Uterus (tissue), 2 donors: ENCODE measurements at regions not wholly inside any gene's neighbourhood (a gene's known extent, or its start where the extent isn't known, plus 50 kb on each side); places are given as distances from the start of the nearest gene placed in this dataset.

ENCODE experiments used
- POLR2A ChIP-seq, 2 donors: fragments of 450-650 bp; IDR thresholded peaks; one replicate each; pipeline ENCODE4 v1.6.1; 2016; ENCODE audit warnings: antibody characterized with exemption in 2 of 2, mild to moderate bottlenecking in 1 of 2, moderate library complexity in 1 of 2
- TF ChIP-seq, protein P1 (sequence below), 4 experiments: fragments of 200-600 bp in 2 of 4; fragments of 450-650 bp in 2 of 4; sonication (generic) in 2 of 4; IDR thresholded peaks; one replicate each; pipeline ENCODE4 v1.5.1; 2016 to 2019; ENCODE audit warnings: antibody characterized with exemption in 4 of 4, mild to moderate bottlenecking in 2 of 4, moderate library complexity in 1 of 4

DNA sequence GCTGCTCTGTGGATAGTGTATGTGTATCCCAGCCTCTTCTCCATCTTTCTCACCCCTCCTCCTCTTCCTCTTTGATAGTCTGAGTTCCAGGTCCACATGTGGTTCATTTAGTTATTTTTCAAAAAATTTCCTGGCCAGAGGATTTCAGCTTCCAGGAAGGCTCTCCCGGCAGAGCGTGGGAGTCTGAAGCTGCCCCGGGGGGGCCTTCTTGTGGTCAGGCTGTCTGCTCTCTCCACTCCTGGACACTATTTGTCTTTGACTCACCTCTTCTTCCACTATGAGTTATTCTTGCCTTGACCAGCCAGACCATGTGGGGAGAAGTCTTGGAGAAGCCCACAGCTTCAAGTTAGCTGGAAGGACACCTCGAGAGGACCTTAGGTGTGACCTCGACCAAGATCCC, 258.8 kb downstream of the CDC5L start:
- TF ChIP-seq, protein P1, sequence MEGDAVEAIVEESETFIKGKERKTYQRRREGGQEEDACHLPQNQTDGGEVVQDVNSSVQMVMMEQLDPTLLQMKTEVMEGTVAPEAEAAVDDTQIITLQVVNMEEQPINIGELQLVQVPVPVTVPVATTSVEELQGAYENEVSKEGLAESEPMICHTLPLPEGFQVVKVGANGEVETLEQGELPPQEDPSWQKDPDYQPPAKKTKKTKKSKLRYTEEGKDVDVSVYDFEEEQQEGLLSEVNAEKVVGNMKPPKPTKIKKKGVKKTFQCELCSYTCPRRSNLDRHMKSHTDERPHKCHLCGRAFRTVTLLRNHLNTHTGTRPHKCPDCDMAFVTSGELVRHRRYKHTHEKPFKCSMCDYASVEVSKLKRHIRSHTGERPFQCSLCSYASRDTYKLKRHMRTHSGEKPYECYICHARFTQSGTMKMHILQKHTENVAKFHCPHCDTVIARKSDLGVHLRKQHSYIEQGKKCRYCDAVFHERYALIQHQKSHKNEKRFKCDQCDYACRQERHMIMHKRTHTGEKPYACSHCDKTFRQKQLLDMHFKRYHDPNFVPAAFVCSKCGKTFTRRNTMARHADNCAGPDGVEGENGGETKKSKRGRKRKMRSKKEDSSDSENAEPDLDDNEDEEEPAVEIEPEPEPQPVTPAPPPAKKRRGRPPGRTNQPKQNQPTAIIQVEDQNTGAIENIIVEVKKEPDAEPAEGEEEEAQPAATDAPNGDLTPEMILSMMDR (IDR thresholded peaks at IDR 0.05) = no peak
- no peak for TF ChIP-seq POLR2A (IDR thresholded peaks at IDR 0.05)
